A673 (cell line): ENCODE measurements at regions not wholly inside any gene's neighbourhood (a gene's known extent, or its start where the extent isn't known, plus 50 kb on each side); places are given as distances from the start of the nearest gene placed in this dataset.
A peak's percentile ranks its signal among the peaks of the same experiment; 100 is the strongest.

ENCODE experiments used
- BruUV-seq: library from RNA; stranded (reverse); fragments of 400-500 nt; replicated peaks from 2 replicates; lab custom pipeline; 2021; lab: Mats Ljungman, UMichigan
- CTCF ChIA-PET: fragments of 300-600 bp; sonication (Branson Sonifier 250); formaldehyde crosslinking; loops from one replicate; lab custom pipeline; 2022; ENCODE audit warnings: antibody characterized with exemption; lab: Charles Lee
- POLR2A ChIA-PET: fragments of 300-600 bp; sonication (Branson Sonifier 250); formaldehyde crosslinking; loops from one replicate; lab custom pipeline; 2022; ENCODE audit warnings: antibody characterized with exemption; ENCODE audit not compliant: low non-redundant PET; lab: Charles Lee
- DNase-seq: peaks from one replicate; pipeline ENCODE4 v3.0.0-alpha.2; 2015; ENCODE audit warnings: low spot score
- H3K27ac ChIP-seq: fragments of 200-600 bp; sonication (generic); 2 replicates; pipeline ENCODE4 v1.5.1; 2016; ENCODE audit warnings: mixed run types, low read depth, mild to moderate bottlenecking, mixed read lengths, antibody characterized with exemption, low read length; ENCODE audit not compliant: poor library complexity, severe bottlenecking
- H3K27me3 ChIP-seq: fragments of 200-600 bp; sonication (generic); replicated peaks from 2 replicates; pipeline ENCODE4 v1.6.1; 2017; ENCODE audit warnings: mixed run types, low read depth, mild to moderate bottlenecking, mixed read lengths, antibody characterized with exemption, low read length; ENCODE audit not compliant: insufficient read depth, poor library complexity
- H3K36me3 ChIP-seq: fragments of 200-600 bp; sonication (generic); 2 replicates; pipeline ENCODE4 v1.6.1; 2016; ENCODE audit warnings: mixed run types, mild to moderate bottlenecking, mixed read lengths, antibody characterized with exemption, low read length; ENCODE audit not compliant: insufficient read depth, poor library complexity, severe bottlenecking
- H3K4me1 ChIP-seq: fragments of 200-600 bp; sonication (generic); 2 replicates; pipeline ENCODE4 v1.6.1; 2017; ENCODE audit warnings: mixed run types, mild to moderate bottlenecking, mixed read lengths, antibody characterized with exemption, low read length; ENCODE audit not compliant: insufficient read depth, poor library complexity, severe bottlenecking
- H3K4me3 ChIP-seq: fragments of 200-600 bp; sonication (generic); 2 replicates; pipeline ENCODE4 v1.5.1; 2016; ENCODE audit warnings: low read depth, mixed run types, mild to moderate bottlenecking, mixed read lengths, low read length; ENCODE audit not compliant: poor library complexity, severe bottlenecking
- H3K9me3 ChIP-seq: fragments of 200-600 bp; sonication (generic); 2 replicates; pipeline ENCODE4 v1.6.1; 2016; ENCODE audit warnings: mixed run types, low read depth, mild to moderate bottlenecking, mixed read lengths, antibody characterized with exemption, low read length; ENCODE audit not compliant: poor library complexity, severe bottlenecking
- CTCF ChIP-seq: fragments of 300-800, 200-600 bp; sonication (generic); conservative IDR thresholded peaks from 2 replicates; pipeline ENCODE4 v1.5.1; 2017; ENCODE audit warnings: low read depth, mild to moderate bottlenecking, antibody characterized with exemption, low read length, moderate library complexity, mixed read lengths
- EZH2 ChIP-seq: fragments of 200-600 bp; sonication (generic); IDR thresholded peaks from 2 replicates; pipeline ENCODE4 v1.6.1; 2017; ENCODE audit warnings: borderline replicate concordance, low read depth, mild to moderate bottlenecking, mixed read lengths, antibody characterized with exemption, low read length; ENCODE audit not compliant: poor library complexity, severe bottlenecking
- intact Hi-C: fragments of 100-400 bp; cut with micrococcal nuclease; formaldehyde crosslinking; loops from one replicate; pipeline ENCODE4 v1.10.0; 2022; ENCODE audit not compliant: unreplicated experiment

- TF ChIP-seq CTCF: no peak
- TF ChIP-seq EZH2: no peak
- ChIA-PET CTCF (no interaction called here), POLR2A (no interaction called here)
- peak; percentile 69 for DNase-seq
- Histone ChIP-seq H3K27ac (peak overlapping the region; percentile 35), H3K9me3 (no peaks in the 10 kb centered on the region), H3K4me3 (peak overlapping the region; percentile 5), H3K27me3 (no peaks in the 10 kb centered on the region), H3K36me3 (no peaks in the 10 kb centered on the region), H3K4me1 (peaks cover 41% of the 10 kb centered on the region)
- intact Hi-C loops: no loop called here
- no TSS peak for BruUV-seq
Observed at GRCh38 chr2:235230821-235231601, 262.8 kb upstream of the AGAP1 start.

- Histone ChIP-seq H3K4me1 (peaks cover 28% of the 10 kb centered on the region), H3K27ac (no peak overlapping the region), H3K4me3 (no peak overlapping the region), H3K9me3 (no peaks in the 10 kb centered on the region), H3K27me3 (no peaks in the 10 kb centered on the region), H3K36me3 (no peaks in the 10 kb centered on the region)
- intact Hi-C loops: no loop called here
- POLR2A ChIA-PET: no interaction called here
- DNase-seq: no peak
- no TSS peak for BruUV-seq
- TF ChIP-seq CTCF (no peak), EZH2 (no peak)
- CTCF ChIA-PET: no interaction called here
Observed at GRCh38 chr2:235232449-235233433, 261.1 kb upstream of the AGAP1 start.

- Histone ChIP-seq H3K36me3 (no peaks in the 10 kb centered on the region), H3K4me3 (no peak overlapping the region), H3K9me3 (no peaks in the 10 kb centered on the region), H3K27ac (no peak overlapping the region), H3K27me3 (no peaks in the 10 kb centered on the region), H3K4me1 (peaks cover 42% of the 10 kb centered on the region)
- DNase-seq: no peak
- intact Hi-C loops: no loop called here
- CTCF ChIA-PET: no interaction called here
- BruUV-seq: no TSS peak
- POLR2A ChIA-PET: no interaction called here
- TF ChIP-seq EZH2: no peak
- TF ChIP-seq CTCF: no peak
Observed at GRCh38 chr2:235234736-235235135, 259.1 kb upstream of the AGAP1 start.
